Right lobe of liver (tissue), 4 donors: ENCODE measurements at regions not wholly inside any gene's neighbourhood (a gene's known extent, or its start where the extent isn't known, plus 50 kb on each side); places are given as distances from the start of the nearest gene placed in this dataset.

Experiments
- POLR2A ChIP-seq: fragments of 450-650 bp; IDR thresholded peaks from one replicate; pipeline ENCODE4 v1.6.1; 2017; ENCODE audit warnings: antibody characterized with exemption, mild to moderate bottlenecking
- TF ChIP-seq, protein P1 (sequence below), 4 donors: fragments of 200-600 bp in 3 of 4; fragments of 450-650 bp in 1 of 4; IDR thresholded peaks; one replicate each; pipeline versions ENCODE4 v1.5.1 to v1.8.0; 2016 to 2022; ENCODE audit warnings: antibody characterized with exemption in 4 of 4, mild to moderate bottlenecking in 2 of 4
- donor health status: DM: no; HTN: no; CAD: no.
- donor health status: DM: no; HTN: no; CAD: no.
- donor health status: DM: no; HTN: yes; CAD: no.

GRCh38 chr1:38178216-38178615 is 131.6 kb upstream of the POU3F1 start:
- TF ChIP-seq POLR2A, result no peak
- TF ChIP-seq, protein P1, sequence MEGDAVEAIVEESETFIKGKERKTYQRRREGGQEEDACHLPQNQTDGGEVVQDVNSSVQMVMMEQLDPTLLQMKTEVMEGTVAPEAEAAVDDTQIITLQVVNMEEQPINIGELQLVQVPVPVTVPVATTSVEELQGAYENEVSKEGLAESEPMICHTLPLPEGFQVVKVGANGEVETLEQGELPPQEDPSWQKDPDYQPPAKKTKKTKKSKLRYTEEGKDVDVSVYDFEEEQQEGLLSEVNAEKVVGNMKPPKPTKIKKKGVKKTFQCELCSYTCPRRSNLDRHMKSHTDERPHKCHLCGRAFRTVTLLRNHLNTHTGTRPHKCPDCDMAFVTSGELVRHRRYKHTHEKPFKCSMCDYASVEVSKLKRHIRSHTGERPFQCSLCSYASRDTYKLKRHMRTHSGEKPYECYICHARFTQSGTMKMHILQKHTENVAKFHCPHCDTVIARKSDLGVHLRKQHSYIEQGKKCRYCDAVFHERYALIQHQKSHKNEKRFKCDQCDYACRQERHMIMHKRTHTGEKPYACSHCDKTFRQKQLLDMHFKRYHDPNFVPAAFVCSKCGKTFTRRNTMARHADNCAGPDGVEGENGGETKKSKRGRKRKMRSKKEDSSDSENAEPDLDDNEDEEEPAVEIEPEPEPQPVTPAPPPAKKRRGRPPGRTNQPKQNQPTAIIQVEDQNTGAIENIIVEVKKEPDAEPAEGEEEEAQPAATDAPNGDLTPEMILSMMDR (IDR thresholded peaks at IDR 0.05), result no peak
